ENCODE measurements at regions not wholly inside any gene's neighbourhood (a gene's known extent, or its start where the extent isn't known, plus 50 kb on each side); places are given as distances from the start of the nearest gene placed in this dataset.

GRCh38 chr4:77376788-77377460 is 219.9 kb downstream of the CCNG2 start:
- TF ChIP-seq, protein P1, sequence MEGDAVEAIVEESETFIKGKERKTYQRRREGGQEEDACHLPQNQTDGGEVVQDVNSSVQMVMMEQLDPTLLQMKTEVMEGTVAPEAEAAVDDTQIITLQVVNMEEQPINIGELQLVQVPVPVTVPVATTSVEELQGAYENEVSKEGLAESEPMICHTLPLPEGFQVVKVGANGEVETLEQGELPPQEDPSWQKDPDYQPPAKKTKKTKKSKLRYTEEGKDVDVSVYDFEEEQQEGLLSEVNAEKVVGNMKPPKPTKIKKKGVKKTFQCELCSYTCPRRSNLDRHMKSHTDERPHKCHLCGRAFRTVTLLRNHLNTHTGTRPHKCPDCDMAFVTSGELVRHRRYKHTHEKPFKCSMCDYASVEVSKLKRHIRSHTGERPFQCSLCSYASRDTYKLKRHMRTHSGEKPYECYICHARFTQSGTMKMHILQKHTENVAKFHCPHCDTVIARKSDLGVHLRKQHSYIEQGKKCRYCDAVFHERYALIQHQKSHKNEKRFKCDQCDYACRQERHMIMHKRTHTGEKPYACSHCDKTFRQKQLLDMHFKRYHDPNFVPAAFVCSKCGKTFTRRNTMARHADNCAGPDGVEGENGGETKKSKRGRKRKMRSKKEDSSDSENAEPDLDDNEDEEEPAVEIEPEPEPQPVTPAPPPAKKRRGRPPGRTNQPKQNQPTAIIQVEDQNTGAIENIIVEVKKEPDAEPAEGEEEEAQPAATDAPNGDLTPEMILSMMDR (IDR thresholded peaks at IDR 0.05): no peak
- no peak for TF ChIP-seq POLR2A (IDR thresholded peaks at IDR 0.05)
